ENCODE measurements at regions not wholly inside any gene's neighbourhood (a gene's known extent, or its start where the extent isn't known, plus 50 kb on each side); places are given as distances from the start of the nearest gene placed in this dataset.

GRCh38 chr18:22613788-22614187 is 196.1 kb upstream of the CTAGE1 start:
- no peak for DNase-seq (ENCODE audit: low read depth in 2 of 3, low spot score in 2 of 3)

GRCh38 chr18:22623513-22623912 is 205.8 kb upstream of the CTAGE1 start:
- no peak for DNase-seq (ENCODE audit: low read depth in 2 of 3, low spot score in 2 of 3)

- DNase-seq (ENCODE audit: low read depth in 2 of 3, low spot score in 2 of 3) = no peak
Measured at GRCh38 chr18:22624176-22624575, 206.5 kb upstream of the CTAGE1 start.

- DNase-seq (ENCODE audit: low read depth in 2 of 3, low spot score in 2 of 3) = no peak
Measured at GRCh38 chr18:22625406-22625805, 207.7 kb upstream of the CTAGE1 start.

GRCh38 chr18:22626771-22627170 is 209.1 kb upstream of the CTAGE1 start:
- DNase-seq (ENCODE audit: low read depth in 2 of 3, low spot score in 2 of 3) = no peak

- no peak for DNase-seq (ENCODE audit: low read depth in 2 of 3, low spot score in 2 of 3)
Measured at GRCh38 chr18:22627506-22627905, 209.8 kb upstream of the CTAGE1 start.

- DNase-seq (ENCODE audit: low read depth in 2 of 3, low spot score in 2 of 3) = no peak
Measured at GRCh38 chr18:22628795-22629510, 211.2 kb upstream of the CTAGE1 start.

- no peak for DNase-seq (ENCODE audit: low read depth in 2 of 3, low spot score in 2 of 3)
Measured at GRCh38 chr18:22630980-22631379, 213.3 kb upstream of the CTAGE1 start.

- no peak for DNase-seq (ENCODE audit: low read depth in 2 of 3, low spot score in 2 of 3)
Measured at GRCh38 chr18:22632191-22632590, 214.5 kb upstream of the CTAGE1 start.

- no peak for DNase-seq (ENCODE audit: low read depth in 2 of 3, low spot score in 2 of 3)
Measured at GRCh38 chr18:22634464-22634863, 216.7 kb upstream of the CTAGE1 start.

GRCh38 chr18:22637787-22638186 is 220.1 kb upstream of the CTAGE1 start:
- DNase-seq (ENCODE audit: low read depth in 2 of 3, low spot score in 2 of 3) = no peak

- DNase-seq (ENCODE audit: low read depth in 2 of 3, low spot score in 2 of 3) = no peak
Measured at GRCh38 chr18:22639026-22639463, 221.3 kb upstream of the CTAGE1 start.

GRCh38 chr18:22639561-22639960 is 221.8 kb upstream of the CTAGE1 start:
- DNase-seq (ENCODE audit: low read depth in 2 of 3, low spot score in 2 of 3) = no peak

GRCh38 chr18:22640281-22640842 is 222.6 kb upstream of the CTAGE1 start:
- DNase-seq (ENCODE audit: low read depth in 2 of 3, low spot score in 2 of 3) = no peak

GRCh38 chr18:22641958-22642357 is 224.2 kb upstream of the CTAGE1 start:
- no peak for DNase-seq (ENCODE audit: low read depth in 2 of 3, low spot score in 2 of 3)

GRCh38 chr18:22643731-22644130 is 226.0 kb upstream of the CTAGE1 start:
- no peak for DNase-seq (ENCODE audit: low read depth in 2 of 3, low spot score in 2 of 3)

GRCh38 chr18:22650247-22650646 is 232.5 kb upstream of the CTAGE1 start:
- no peak for DNase-seq (ENCODE audit: low read depth in 2 of 3, low spot score in 2 of 3)

GRCh38 chr18:22657619-22658018 is 239.9 kb upstream of the CTAGE1 start:
- no peak for DNase-seq (ENCODE audit: low read depth in 2 of 3, low spot score in 2 of 3)

- no peak for DNase-seq (ENCODE audit: low read depth in 2 of 3, low spot score in 2 of 3)
Measured at GRCh38 chr18:22658318-22658717, 240.6 kb upstream of the CTAGE1 start.

GRCh38 chr18:22663378-22663777 is 245.7 kb upstream of the CTAGE1 start:
- DNase-seq (ENCODE audit: low read depth in 2 of 3, low spot score in 2 of 3) = no peak

- no peak for DNase-seq (ENCODE audit: low read depth in 2 of 3, low spot score in 2 of 3)
Measured at GRCh38 chr18:22666411-22666940, 248.8 kb upstream of the CTAGE1 start.

- no peak for DNase-seq (ENCODE audit: low read depth in 2 of 3, low spot score in 2 of 3)
Measured at GRCh38 chr18:22667156-22667555, 249.4 kb upstream of the CTAGE1 start.
